Mesenchymal stem cell (in vitro differentiated cells and primary cell): ENCODE measurements at regions not wholly inside any gene's neighbourhood (a gene's known extent, or its start where the extent isn't known, plus 50 kb on each side); places are given as distances from the start of the nearest gene placed in this dataset.

Experiments
- DNase-seq: peaks from one replicate; pipeline ENCODE4 v3.0.0-alpha.2; 2013
- H2AFZ ChIP-seq: one replicate; pipeline ENCODE4 v1.6.1; 2013; ENCODE audit warnings: low read depth, mild to moderate bottlenecking, control low read depth, inconsistent platforms, low read length, moderate library complexity
- H2AK5ac ChIP-seq: 2 replicates; pipeline ENCODE4 v1.6.1; 2013; ENCODE audit warnings: low read length, moderate library complexity, mild to moderate bottlenecking, inconsistent platforms; ENCODE audit not compliant: severe bottlenecking
- H2BK120ac ChIP-seq: one replicate; pipeline ENCODE4 v1.6.1; 2013; ENCODE audit warnings: low read depth, mild to moderate bottlenecking, inconsistent platforms, low read length, moderate library complexity
- H2BK12ac ChIP-seq, 2 experiments: one replicate each; pipeline ENCODE4 v1.6.1; 2013; ENCODE audit warnings: inconsistent platforms in 2 of 2, low read length in 2 of 2, mild to moderate bottlenecking in 2 of 2, moderate library complexity in 2 of 2, control low read depth in 1 of 2
- H2BK15ac ChIP-seq: one replicate; pipeline ENCODE4 v1.6.1; 2013; ENCODE audit warnings: mild to moderate bottlenecking, low read depth, inconsistent platforms; ENCODE audit not compliant: poor library complexity, severe bottlenecking
- H2BK5ac ChIP-seq: 2 replicates; pipeline ENCODE4 v1.6.1; 2013; ENCODE audit warnings: low read depth, mild to moderate bottlenecking, low read length, control low read depth, inconsistent platforms; ENCODE audit not compliant: poor library complexity, severe bottlenecking
- H3K14ac ChIP-seq, 2 experiments: one replicate each; pipeline ENCODE4 v1.6.1; 2013; ENCODE audit warnings: inconsistent platforms in 2 of 2, low read length in 2 of 2, control low read depth in 1 of 2, mild to moderate bottlenecking in 1 of 2, moderate library complexity in 1 of 2
- H3K18ac ChIP-seq, 2 experiments: one replicate each; pipeline ENCODE4 v1.6.1; 2013; ENCODE audit warnings: inconsistent platforms in 2 of 2, low read length in 2 of 2, control low read depth in 1 of 2, low read depth in 1 of 2, mild to moderate bottlenecking in 1 of 2
- H3K23ac ChIP-seq, 2 experiments: one replicate each; pipeline ENCODE4 v1.6.1; 2013; ENCODE audit warnings: inconsistent platforms in 2 of 2, low read length in 2 of 2, mild to moderate bottlenecking in 2 of 2, moderate library complexity in 2 of 2, control low read depth in 1 of 2
- H3K27ac ChIP-seq: 2 replicates; pipeline ENCODE4 v1.5.1; 2013; ENCODE audit warnings: mild to moderate bottlenecking, moderate library complexity, low read length, control low read depth, inconsistent platforms; ENCODE audit not compliant: poor library complexity, severe bottlenecking
- H3K27me3 ChIP-seq, 2 experiments: 2 replicates each; pipeline versions ENCODE4 v1.6.1 to v1.7.0; 2013; ENCODE audit warnings: low read length in 2 of 2, mild to moderate bottlenecking in 2 of 2, moderate library complexity in 2 of 2, control low read depth in 1 of 2, inconsistent platforms in 1 of 2; ENCODE audit not compliant: control insufficient read depth in 1 of 2, insufficient read depth in 1 of 2
- H3K36me3 ChIP-seq, 2 experiments: 2 replicates each; pipeline versions ENCODE4 v1.6.1 to v1.7.0; 2013; ENCODE audit warnings: low read length in 2 of 2, control low read depth in 1 of 2, inconsistent platforms in 1 of 2, low read depth in 1 of 2, mild to moderate bottlenecking in 1 of 2; ENCODE audit not compliant: insufficient read depth in 2 of 2, control insufficient read depth in 1 of 2
- H3K4ac ChIP-seq, 2 experiments: one replicate each; pipeline ENCODE4 v1.6.1; 2013; ENCODE audit warnings: inconsistent platforms in 2 of 2, low read length in 2 of 2, mild to moderate bottlenecking in 2 of 2, moderate library complexity in 2 of 2, control low read depth in 1 of 2, low read depth in 1 of 2
- H3K4me1 ChIP-seq: 2 replicates; pipeline ENCODE4 v1.6.1; 2013; ENCODE audit warnings: low read depth, low read length, control low read depth; ENCODE audit not compliant: control insufficient read depth, insufficient read depth
- H3K4me2 ChIP-seq: 2 replicates; pipeline ENCODE4 v1.6.1; 2013; ENCODE audit warnings: low read length, mild to moderate bottlenecking, inconsistent platforms; ENCODE audit not compliant: poor library complexity, severe bottlenecking
- H3K4me3 ChIP-seq, 2 experiments: 2 replicates each; pipeline versions ENCODE4 v1.5.1 to v1.7.0; 2013; ENCODE audit warnings: low read length in 2 of 2, mild to moderate bottlenecking in 2 of 2, control low read depth in 1 of 2, low read depth in 1 of 2; ENCODE audit not compliant: insufficient read depth in 1 of 2
- H3K79me1 ChIP-seq: replicated peaks from 2 replicates; pipeline ENCODE4 v1.6.1; 2013; ENCODE audit warnings: mild to moderate bottlenecking, control low read depth, low read length, inconsistent platforms; ENCODE audit not compliant: poor library complexity, severe bottlenecking
- H3K9ac ChIP-seq: 2 replicates; pipeline ENCODE4 v1.7.0; 2013; ENCODE audit warnings: mild to moderate bottlenecking, low read length, moderate library complexity
- H3K9me3 ChIP-seq: 2 replicates; pipeline ENCODE4 v1.7.0; 2013; ENCODE audit warnings: mild to moderate bottlenecking, low read length; ENCODE audit not compliant: control insufficient read depth
- H4K8ac ChIP-seq: one replicate; pipeline ENCODE4 v1.6.1; 2013; ENCODE audit warnings: inconsistent platforms, mild to moderate bottlenecking, low read length, moderate library complexity
- H4K91ac ChIP-seq: one replicate; pipeline ENCODE4 v1.6.1; 2013; ENCODE audit warnings: mild to moderate bottlenecking, low read length, inconsistent platforms
- WGBS: methylation state at CpG from one replicate; pipeline ENCODE4 v1.1.7; 2013; ENCODE audit warnings: mixed read lengths; 5-methylcytosine and 5-hydroxymethylcytosine counted together

DNA sequence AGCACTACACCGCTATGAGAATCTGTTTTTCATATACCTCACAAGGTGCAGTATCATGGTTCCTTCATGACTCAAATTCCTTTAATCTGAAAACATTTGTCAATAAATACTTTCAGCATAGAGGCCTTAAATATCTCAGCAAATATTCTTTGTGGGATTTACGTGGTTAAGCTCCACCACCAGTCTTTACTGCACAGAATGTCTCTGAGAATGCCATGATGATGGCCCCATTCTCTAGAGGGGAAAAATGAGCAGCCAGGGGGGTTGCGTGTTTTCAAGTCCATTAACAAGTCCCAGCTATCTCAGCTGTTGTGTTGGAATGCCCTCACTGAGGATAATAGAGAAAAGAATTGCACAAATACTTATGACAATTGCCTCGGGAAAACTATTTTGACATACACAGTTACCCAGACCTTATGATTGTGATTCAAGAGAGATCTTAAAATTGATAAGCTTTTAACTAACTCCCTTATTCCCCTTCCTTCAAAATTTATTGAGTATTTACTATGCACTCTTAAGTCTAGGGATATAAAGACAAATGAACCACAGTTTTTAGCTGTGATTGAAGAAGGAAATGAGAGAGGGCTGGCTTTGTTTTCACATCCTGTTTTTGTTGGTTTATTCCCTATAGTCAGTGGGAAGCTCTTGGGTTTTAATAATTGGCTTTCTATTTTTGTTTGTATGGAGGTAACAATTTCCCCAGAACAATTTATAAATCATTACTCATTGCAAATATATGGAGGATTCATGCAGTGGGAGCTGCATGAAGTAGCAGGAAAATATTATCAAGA, 176.5 kb upstream of the VWC2 start:
- Histone ChIP-seq H3K9ac (no peak overlapping the region), H3K27ac (no peak overlapping the region), H2AFZ (no peak overlapping the region), H3K14ac (no peak overlapping the region), H3K36me3 (no peaks in the 10 kb centered on the region), H2BK12ac (no peak overlapping the region), H3K4me3 (no peak overlapping the region), H3K79me1 (no peaks in the 10 kb centered on the region), H3K4ac (no peak overlapping the region), H2BK15ac (no peak overlapping the region), H3K9me3 (no peaks in the 10 kb centered on the region), H2BK120ac (no peak overlapping the region), H4K8ac (no peak overlapping the region), H3K18ac (no peak overlapping the region), H2AK5ac (no peak overlapping the region), H3K4me2 (no peak overlapping the region), H3K4me1 (no peaks in the 10 kb centered on the region), H3K23ac (no peak overlapping the region), H2BK5ac (no peak overlapping the region), H3K27me3 (no peaks in the 10 kb centered on the region), H4K91ac (no peak overlapping the region)
- DNase-seq: no peak
- 54% methylated on average over 3 of the region's 4 CpGs for WGBS

- Histone ChIP-seq H2BK15ac (no peak overlapping the region), H2BK12ac (no peak overlapping the region), H2AFZ (no peak overlapping the region), H3K79me1 (no peaks in the 10 kb centered on the region), H3K4me2 (no peak overlapping the region), H3K18ac (no peak overlapping the region), H3K23ac (no peak overlapping the region), H4K91ac (peak overlapping the region; percentile 21), H3K4ac (no peak overlapping the region), H2BK5ac (no peak overlapping the region), H3K4me1 (no peaks in the 10 kb centered on the region), H2AK5ac (no peak overlapping the region), H3K36me3 (no peaks in the 10 kb centered on the region), H4K8ac (no peak overlapping the region), H3K27me3 (no peaks in the 10 kb centered on the region), H3K9ac (no peak overlapping the region), H2BK120ac (no peak overlapping the region), H3K9me3 (no peaks in the 10 kb centered on the region), H3K4me3 (no peak overlapping the region), H3K27ac (no peak overlapping the region), H3K14ac (no peak overlapping the region)
- WGBS: 42% methylated on average over 3 of the region's 3 CpGs
- DNase-seq: no peak
These were observed 175.6 kb upstream of the VWC2 start for GRCh38 chr7:49597805-49598204.

DNA sequence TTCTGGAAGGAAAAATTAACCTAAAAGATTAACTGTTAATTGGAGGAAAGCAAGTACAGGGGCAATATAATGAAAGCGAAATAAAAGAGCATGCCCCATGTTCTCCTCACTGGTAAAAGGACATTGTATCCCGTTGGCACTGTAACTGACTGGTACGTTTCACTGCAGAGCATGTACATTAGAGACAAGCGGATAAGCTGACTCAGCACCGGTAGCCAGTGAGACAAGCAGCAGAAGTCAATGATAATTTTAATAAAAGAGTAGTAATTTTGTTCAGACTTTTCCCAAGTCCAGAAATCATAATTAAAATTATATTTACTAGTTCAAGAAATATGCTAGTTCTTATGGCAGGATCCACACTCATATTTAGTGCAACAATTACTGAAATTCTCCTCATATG, 161.5 kb upstream of the VWC2 start:
- no peak overlapping the region for H3K4me2 ChIP-seq
- no peak overlapping the region for H2AFZ ChIP-seq
- no peak for DNase-seq
- H2BK15ac ChIP-seq: no peak overlapping the region
- H3K9ac ChIP-seq: no peak overlapping the region
- H3K79me1 ChIP-seq: no peaks in the 10 kb centered on the region
- WGBS: 79% methylated on average over 5 of the region's 5 CpGs
- H3K18ac ChIP-seq: no peak overlapping the region
- no peak overlapping the region for H3K14ac ChIP-seq
- H3K4me3 ChIP-seq: no peak overlapping the region
- peaks cover 12% of the 10 kb centered on the region for H3K9me3 ChIP-seq
- H3K4ac ChIP-seq: no peak overlapping the region
- H2BK120ac ChIP-seq: no peak overlapping the region
- no peak overlapping the region for H3K23ac ChIP-seq
- H3K4me1 ChIP-seq: no peaks in the 10 kb centered on the region
- H4K91ac ChIP-seq: no peak overlapping the region
- H3K36me3 ChIP-seq: no peaks in the 10 kb centered on the region
- no peak overlapping the region for H4K8ac ChIP-seq
- no peak overlapping the region for H2BK5ac ChIP-seq
- H2BK12ac ChIP-seq: no peak overlapping the region
- no peak overlapping the region for H2AK5ac ChIP-seq
- H3K27me3 ChIP-seq: no peaks in the 10 kb centered on the region
- H3K27ac ChIP-seq: no peak overlapping the region

DNA sequence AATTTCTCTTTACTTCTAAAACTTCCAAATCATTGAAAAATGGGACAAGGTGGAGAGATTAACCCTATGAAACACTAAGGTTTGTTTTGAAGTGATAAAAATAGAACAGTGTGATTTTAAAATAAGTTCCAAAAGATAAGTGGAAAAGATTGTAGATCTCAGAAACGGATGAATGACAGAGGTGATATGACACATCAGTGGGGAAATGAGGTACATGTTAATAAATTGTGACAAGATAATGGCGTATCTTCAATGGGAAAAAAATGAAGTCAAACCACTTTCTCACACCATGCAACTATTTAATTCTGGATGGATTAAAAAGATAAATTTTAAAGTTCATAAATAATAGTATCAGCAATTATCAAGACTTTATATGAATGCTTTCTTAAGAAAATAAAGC, 159.7 kb upstream of the VWC2 start:
- no peaks in the 10 kb centered on the region for H3K4me1 ChIP-seq
- H2BK120ac ChIP-seq: no peak overlapping the region
- H3K27me3 ChIP-seq: no peaks in the 10 kb centered on the region
- H3K14ac ChIP-seq: no peak overlapping the region
- WGBS: 80% methylated on average over 1 of the region's 2 CpGs
- no peak overlapping the region for H3K4me3 ChIP-seq
- no peaks in the 10 kb centered on the region for H3K36me3 ChIP-seq
- no peak overlapping the region for H3K23ac ChIP-seq
- H3K18ac ChIP-seq: no peak overlapping the region
- no peak overlapping the region for H2AK5ac ChIP-seq
- H3K9ac ChIP-seq: no peak overlapping the region
- no peak overlapping the region for H3K4me2 ChIP-seq
- H3K27ac ChIP-seq: no peak overlapping the region
- no peak for DNase-seq
- no peak overlapping the region for H2BK15ac ChIP-seq
- H3K9me3 ChIP-seq: peaks cover 16% of the 10 kb centered on the region
- H2BK12ac ChIP-seq: no peak overlapping the region
- no peak overlapping the region for H4K8ac ChIP-seq
- H3K4ac ChIP-seq: no peak overlapping the region
- no peak overlapping the region for H2BK5ac ChIP-seq
- H4K91ac ChIP-seq: no peak overlapping the region
- no peak overlapping the region for H2AFZ ChIP-seq
- H3K79me1 ChIP-seq: no peaks in the 10 kb centered on the region
